HG03469 (cell line): ENCODE measurements at regions not wholly inside any gene's neighbourhood (a gene's known extent, or its start where the extent isn't known, plus 50 kb on each side); places are given as distances from the start of the nearest gene placed in this dataset.
"Not testable (repeated sequence)": the region's sequence is repeated elsewhere in the genome, so short reads cannot be mapped to it uniquely, and the experiment has no call there.

Source experiments
- ATAC-seq: cut with Tn5 transposase; IDR thresholded peaks from one replicate; pipeline ENCODE4 v1.9.1; 2021; ENCODE audit warnings: mild to moderate bottlenecking, moderate library complexity, moderate number of reproducible peaks; ENCODE audit not compliant: unreplicated experiment

GRCh38 chr6:11387707-11388430 is 149.7 kb upstream of the TMEM170B start:
- ATAC-seq = no peak

DNA sequence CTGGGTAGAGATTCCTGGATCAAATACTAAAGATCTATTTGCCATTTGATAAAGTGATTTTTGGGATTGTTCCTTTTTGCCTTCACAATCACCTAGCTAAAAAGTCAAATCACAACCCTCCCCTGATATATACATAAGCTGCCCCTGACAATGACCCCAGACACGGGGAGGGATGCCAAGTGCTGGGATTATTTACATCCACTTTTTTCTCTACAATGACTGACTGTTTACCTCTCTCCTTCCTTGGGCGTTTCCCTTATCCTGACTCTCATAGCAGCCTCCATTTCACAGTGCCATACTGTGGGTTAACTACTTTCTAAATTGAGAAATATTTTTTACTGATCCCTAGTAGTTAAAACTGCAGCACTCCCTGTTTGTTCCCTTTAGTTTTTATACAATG is 150.8 kb upstream of the TMEM170B start:
- ATAC-seq = no peak

- ATAC-seq = peak; percentile 74
Measured at GRCh38 chr6:11386323-11386722, 151.2 kb upstream of the TMEM170B start.

- ATAC-seq = no peak
Measured at GRCh38 chr6:11384531-11385309, 152.3 kb upstream of the NEDD9 start.

GRCh38 chr6:11381801-11382513 is 149.5 kb upstream of the NEDD9 start:
- ATAC-seq = peak; percentile 71

DNA sequence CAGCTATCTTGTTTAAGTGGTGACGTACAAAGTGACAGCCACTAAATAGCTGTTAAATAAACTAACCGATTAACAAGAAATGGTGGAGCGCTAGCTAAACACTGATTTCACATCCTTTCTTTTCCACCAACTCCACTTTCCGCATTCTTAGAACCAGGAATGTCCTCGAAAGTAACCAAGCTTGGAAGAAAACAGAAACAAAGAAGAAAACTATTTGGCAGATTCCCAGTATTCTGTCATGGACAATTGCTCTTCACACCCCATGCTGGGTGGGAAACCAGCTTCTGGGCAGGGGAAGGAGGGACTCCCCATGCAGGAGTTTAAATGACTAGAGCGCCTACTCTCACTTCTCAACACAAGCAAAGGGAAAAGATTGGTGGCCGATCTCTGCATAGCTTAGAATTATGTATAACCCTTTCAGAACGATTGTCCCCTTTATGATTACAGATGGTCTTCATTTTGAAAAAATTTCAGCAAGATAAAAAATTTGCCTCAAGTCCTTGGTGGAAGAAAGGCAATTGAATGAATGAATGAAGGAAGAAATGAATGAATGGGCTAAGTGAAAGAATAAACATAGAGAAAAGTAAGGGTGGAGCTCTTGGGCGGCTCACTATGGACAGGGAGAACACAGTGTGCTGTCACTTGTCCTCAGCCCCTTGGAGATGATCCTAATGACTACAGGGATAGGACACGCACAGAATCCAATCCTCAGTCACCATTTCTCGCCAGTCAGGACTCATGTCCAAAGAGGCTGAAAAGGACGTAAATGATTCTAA is 148.7 kb upstream of the NEDD9 start:
- ATAC-seq = no peak

DNA sequence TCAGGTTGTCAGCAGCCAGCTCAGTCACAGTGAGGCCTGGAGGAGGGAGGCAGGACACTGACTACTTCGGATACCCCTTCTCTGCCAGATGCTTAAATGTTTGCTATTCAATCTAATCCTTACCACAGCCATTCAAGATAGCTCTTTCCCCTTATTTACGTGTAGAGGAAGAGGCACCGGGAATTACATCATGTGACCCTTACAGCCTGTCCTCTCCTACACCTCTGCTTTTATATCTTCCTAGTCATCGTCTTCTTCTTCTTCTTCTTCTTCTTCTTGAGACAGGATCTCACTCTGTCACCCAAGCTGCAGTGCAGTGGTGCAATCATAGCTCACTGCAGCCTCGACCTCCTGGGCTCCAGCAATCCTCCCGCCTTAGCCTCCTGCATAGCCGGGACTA is 148.1 kb upstream of the NEDD9 start:
- no peak for ATAC-seq

- ATAC-seq = no peak
Measured at GRCh38 chr6:11379805-11380204, 147.3 kb upstream of the NEDD9 start.

- ATAC-seq = no peak
Measured at GRCh38 chr6:11378639-11379038, 146.2 kb upstream of the NEDD9 start.

- peak; percentile 92 for ATAC-seq
Measured at GRCh38 chr6:11374036-11375010, 141.9 kb upstream of the NEDD9 start.

GRCh38 chr6:11373208-11373607 is 140.7 kb upstream of the NEDD9 start:
- ATAC-seq = no peak

GRCh38 chr6:11372186-11372790 is 139.8 kb upstream of the NEDD9 start:
- ATAC-seq = not testable (repeated sequence)

DNA sequence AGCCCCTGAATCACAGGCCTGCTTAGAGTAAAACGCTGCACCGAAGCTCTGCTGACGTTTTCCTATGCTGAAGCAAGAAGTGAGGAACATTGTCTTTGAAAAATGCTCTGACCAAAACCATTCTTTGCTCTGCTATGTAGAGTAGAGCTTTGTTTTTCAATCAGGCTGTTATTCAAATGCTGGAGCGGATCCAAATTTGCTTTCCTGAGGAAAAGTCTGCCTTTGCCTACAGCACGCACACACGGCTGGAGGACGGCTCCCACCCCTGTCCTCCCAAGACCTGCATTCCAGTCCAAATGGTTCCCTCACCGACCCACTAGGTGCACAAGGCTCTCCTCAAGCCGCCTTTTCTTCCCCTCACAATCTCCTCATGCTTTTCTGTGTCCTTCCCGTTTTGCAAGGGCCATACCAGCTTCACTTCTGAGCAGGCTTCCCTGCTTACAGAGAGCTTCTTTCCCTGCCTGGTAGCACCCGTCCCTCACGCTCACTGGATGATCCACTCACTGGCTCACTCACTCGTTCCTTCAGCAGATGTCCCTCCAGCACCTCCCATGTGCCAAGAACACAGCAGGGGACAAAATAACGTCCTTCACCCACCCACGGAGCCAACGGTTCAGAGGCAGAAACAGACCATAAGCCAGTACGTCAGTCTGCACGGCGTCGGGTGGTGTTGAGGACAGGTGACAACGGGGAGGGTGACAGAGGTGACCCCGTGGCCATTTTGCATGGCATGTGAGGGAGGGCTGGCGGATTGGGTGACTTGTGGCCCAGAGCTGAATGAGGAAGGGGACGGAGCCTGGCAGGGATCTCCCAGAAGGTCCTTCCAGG is 137.9 kb upstream of the NEDD9 start:
- ATAC-seq = no peak

DNA sequence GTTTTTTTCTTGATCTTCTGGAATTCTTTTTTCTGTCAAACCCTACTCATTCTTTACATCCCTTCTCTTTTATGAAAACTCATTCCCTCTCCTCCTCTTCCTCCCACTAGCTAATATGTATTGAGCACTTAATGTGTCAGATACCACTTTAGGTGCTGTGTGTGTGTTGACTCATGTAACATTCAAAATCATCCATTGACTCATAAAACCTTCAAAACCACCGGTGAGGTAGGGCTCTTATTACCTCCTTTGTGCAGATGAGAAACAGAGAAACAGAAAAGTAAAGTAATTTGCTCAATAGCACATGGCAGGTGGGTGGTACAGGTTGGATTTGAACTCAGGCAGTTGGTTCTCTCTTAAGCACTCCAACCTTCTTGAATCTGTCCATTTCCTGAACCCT is 136.3 kb upstream of the NEDD9 start:
- ATAC-seq = no peak

DNA sequence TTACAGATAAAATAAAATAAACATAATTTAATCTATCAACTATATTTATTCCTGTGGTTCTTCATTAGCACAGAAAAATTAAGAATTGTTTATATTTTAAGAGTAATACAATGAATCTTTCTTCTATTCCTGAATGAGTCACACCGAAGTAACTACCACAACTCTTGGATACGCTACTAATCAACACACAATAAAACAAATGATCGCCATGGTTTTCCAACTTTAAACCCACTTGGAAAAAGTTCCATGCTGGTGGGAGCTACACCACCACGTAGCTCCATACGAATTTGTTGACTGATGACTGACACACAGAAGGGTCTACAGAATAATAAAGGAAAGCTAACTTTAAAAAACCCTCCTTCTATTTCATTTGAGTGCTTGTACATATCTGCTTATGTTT is 135.8 kb upstream of the NEDD9 start:
- no peak for ATAC-seq

DNA sequence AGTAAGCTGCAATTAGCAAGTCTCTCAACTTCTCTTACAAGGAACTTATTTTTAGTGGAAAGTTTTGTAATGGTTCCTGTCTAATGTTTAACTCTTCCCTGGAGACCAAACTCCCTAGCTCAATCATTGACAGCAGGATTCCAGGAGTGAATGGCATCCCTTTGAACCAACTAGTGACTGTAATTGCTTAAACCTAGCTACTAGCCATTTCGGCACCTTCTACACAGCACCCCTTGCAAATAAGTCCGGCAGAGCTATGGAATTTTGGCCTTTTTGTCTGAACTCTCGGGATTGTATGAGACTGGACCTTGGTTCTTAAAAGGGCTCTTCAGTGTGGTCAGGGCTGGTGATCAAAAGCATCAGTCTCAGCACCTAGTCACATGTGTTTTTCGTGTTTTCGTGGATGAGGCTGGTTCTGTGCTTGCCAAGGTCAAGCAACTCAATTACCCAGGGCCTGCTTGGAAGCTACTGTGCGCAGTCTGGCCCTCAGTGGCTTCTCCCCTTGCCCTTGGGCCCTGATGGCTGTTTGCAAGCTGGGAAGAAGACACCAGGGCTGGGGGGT is 135.3 kb upstream of the NEDD9 start:
- no peak for ATAC-seq

DNA sequence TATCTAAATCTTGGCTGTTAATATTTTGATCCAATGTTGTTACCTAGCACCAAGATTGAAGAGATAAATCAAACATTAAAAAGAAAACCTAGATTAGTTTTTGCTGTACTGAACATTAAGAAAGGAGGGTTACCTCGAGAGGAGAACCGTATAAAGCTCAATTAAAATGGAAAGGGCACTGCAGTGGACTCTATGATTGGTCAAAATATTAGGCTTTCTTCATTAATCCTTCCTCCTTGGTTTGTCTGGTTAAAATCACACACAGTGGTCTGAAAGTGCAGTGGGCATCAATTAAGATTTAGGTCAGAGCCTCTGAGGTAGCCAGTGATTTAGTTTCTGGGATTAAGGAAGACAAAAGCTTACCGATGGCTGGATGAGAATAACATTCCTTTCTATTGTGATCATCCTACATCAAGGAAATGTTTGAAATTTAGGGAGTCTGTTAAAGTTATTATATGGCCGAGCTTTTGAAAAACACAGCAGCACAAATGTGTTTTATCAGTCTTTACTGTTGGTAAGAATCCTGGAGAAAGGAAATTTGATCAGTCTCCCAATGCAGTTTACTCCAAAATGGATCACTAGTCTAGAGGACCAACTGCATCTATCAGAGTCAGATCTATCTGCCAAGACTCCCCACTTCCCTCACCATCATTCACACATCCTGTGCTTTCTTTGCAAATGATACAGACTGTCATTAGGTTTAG is 134.6 kb upstream of the NEDD9 start:
- ATAC-seq = no peak
